ENCODE measurements at regions not wholly inside any gene's neighbourhood (a gene's known extent, or its start where the extent isn't known, plus 50 kb on each side); places are given as distances from the start of the nearest gene placed in this dataset.

DNA sequence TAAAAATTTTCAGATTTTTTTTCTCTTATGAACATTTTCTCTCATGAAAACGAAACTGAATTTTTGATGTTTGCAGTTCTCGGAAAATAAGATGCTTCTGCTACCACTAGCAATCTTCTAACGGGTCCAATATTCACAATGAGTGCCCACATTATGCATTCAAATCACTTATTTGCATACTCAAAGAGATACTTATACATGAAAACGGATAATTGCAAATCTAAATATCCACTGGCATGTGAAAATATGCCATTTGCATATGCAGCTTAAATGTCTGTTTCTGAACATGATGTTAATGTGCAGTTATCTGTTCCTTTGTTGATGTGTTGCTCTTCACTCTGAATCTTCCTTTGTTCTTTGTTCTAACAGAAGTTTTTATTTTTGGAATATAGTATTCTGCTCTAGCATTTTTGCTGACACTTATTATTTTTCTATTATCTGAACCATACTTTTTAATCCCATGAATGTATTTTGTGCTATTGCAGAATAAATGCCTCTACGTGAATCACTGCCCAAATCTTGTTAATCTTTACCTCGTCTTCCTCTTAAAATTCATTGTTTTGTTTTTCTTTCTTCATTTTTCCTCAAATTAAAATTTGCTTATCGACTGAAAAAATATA lies 259.4 kb upstream of the BRINP3 start:
- no peaks in the 10 kb centered on the region for H3K4me1 ChIP-seq (ENCODE audit: control insufficient read depth in 2 of 3, insufficient read depth in 2 of 3, low read depth in 1 of 3, low read length in 3 of 3)
- no peak overlapping the region for H3K9ac ChIP-seq (ENCODE audit: low read length in 3 of 3)
- TF ChIP-seq, protein P1, sequence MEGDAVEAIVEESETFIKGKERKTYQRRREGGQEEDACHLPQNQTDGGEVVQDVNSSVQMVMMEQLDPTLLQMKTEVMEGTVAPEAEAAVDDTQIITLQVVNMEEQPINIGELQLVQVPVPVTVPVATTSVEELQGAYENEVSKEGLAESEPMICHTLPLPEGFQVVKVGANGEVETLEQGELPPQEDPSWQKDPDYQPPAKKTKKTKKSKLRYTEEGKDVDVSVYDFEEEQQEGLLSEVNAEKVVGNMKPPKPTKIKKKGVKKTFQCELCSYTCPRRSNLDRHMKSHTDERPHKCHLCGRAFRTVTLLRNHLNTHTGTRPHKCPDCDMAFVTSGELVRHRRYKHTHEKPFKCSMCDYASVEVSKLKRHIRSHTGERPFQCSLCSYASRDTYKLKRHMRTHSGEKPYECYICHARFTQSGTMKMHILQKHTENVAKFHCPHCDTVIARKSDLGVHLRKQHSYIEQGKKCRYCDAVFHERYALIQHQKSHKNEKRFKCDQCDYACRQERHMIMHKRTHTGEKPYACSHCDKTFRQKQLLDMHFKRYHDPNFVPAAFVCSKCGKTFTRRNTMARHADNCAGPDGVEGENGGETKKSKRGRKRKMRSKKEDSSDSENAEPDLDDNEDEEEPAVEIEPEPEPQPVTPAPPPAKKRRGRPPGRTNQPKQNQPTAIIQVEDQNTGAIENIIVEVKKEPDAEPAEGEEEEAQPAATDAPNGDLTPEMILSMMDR (IDR thresholded peaks at IDR 0.05; ENCODE audit: borderline replicate concordance, extremely low read depth, insufficient read depth): no peak
- H3K27me3 ChIP-seq (ENCODE audit: control insufficient read depth, insufficient read depth, low read length): no peaks in the 10 kb centered on the region
- no peaks in the 10 kb centered on the region for H3K36me3 ChIP-seq (ENCODE audit: control insufficient read depth in 2 of 3, insufficient read depth in 3 of 3, low read length in 3 of 3)
- no peaks in the 10 kb centered on the region for H3K9me3 ChIP-seq (ENCODE audit: control insufficient read depth in 2 of 3, insufficient read depth in 1 of 3, low read length in 3 of 3)
- no peak overlapping the region for H3K4me3 ChIP-seq (ENCODE audit: low read length in 3 of 3)
- intact Hi-C loops (cut with DNase I): no loop called here
- DNase-seq: no peak
- no peak overlapping the region for H3K27ac ChIP-seq (ENCODE audit: low read depth in 2 of 2, low read length in 2 of 2)
- FAIRE-seq: no peak

GRCh38 chr1:190738317-190738716 lies 260.7 kb upstream of the BRINP3 start:
- intact Hi-C loops (cut with DNase I): no loop called here
- Histone ChIP-seq H3K27me3 (ENCODE audit: control insufficient read depth, insufficient read depth, low read length) (no peaks in the 10 kb centered on the region), H3K4me1 (ENCODE audit: control insufficient read depth in 2 of 3, insufficient read depth in 2 of 3, low read depth in 1 of 3, low read length in 3 of 3) (no peaks in the 10 kb centered on the region), H3K27ac (ENCODE audit: low read depth in 2 of 2, low read length in 2 of 2) (no peak overlapping the region), H3K9me3 (ENCODE audit: control insufficient read depth in 2 of 3, insufficient read depth in 1 of 3, low read length in 3 of 3) (no peaks in the 10 kb centered on the region), H3K36me3 (ENCODE audit: control insufficient read depth in 2 of 3, insufficient read depth in 3 of 3, low read length in 3 of 3) (no peaks in the 10 kb centered on the region), H3K9ac (ENCODE audit: low read length in 3 of 3) (no peak overlapping the region), H3K4me3 (ENCODE audit: low read length in 3 of 3) (no peak overlapping the region)
- FAIRE-seq: no peak
- DNase-seq: no peak
- TF ChIP-seq, protein P1 (IDR thresholded peaks at IDR 0.05; ENCODE audit: borderline replicate concordance, extremely low read depth, insufficient read depth): no peak

GRCh38 chr1:190739926-190740325 lies 262.3 kb upstream of the BRINP3 start:
- Histone ChIP-seq H3K9me3 (ENCODE audit: control insufficient read depth in 2 of 3, insufficient read depth in 1 of 3, low read length in 3 of 3) (no peaks in the 10 kb centered on the region), H3K4me3 (ENCODE audit: low read length in 3 of 3) (no peak overlapping the region), H3K36me3 (ENCODE audit: control insufficient read depth in 2 of 3, insufficient read depth in 3 of 3, low read length in 3 of 3) (no peaks in the 10 kb centered on the region), H3K27me3 (ENCODE audit: control insufficient read depth, insufficient read depth, low read length) (no peaks in the 10 kb centered on the region), H3K27ac (ENCODE audit: low read depth in 2 of 2, low read length in 2 of 2) (no peak overlapping the region), H3K9ac (ENCODE audit: low read length in 3 of 3) (no peak overlapping the region), H3K4me1 (ENCODE audit: control insufficient read depth in 2 of 3, insufficient read depth in 2 of 3, low read depth in 1 of 3, low read length in 3 of 3) (no peaks in the 10 kb centered on the region)
- FAIRE-seq (no peak), DNase-seq (no peak)
- TF ChIP-seq, protein P1 (IDR thresholded peaks at IDR 0.05; ENCODE audit: borderline replicate concordance, extremely low read depth, insufficient read depth): no peak
- intact Hi-C loops (cut with DNase I): no loop called here

DNA sequence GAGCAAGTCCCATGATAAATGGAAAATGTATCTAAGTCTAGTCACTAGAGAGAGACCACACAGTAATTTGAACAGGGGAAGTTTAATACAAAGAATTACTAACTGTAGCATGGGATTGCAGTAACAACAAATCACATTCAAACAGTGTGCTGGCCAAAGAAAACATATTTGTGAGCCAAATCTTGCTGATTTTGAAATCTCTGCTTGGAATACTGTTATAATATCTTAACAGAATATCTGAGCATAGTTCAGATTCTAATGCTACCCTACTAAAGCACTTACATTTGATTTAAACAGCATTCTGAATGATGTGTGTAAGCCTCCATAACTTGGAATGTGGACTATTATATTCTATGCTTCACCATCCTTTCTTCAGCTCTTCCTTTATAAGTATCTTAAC lies 270.0 kb upstream of the BRINP3 start:
- Histone ChIP-seq H3K36me3 (ENCODE audit: control insufficient read depth in 2 of 3, insufficient read depth in 3 of 3, low read length in 3 of 3) (no peaks in the 10 kb centered on the region), H3K9ac (ENCODE audit: low read length in 3 of 3) (no peak overlapping the region), H3K9me3 (ENCODE audit: control insufficient read depth in 2 of 3, insufficient read depth in 1 of 3, low read length in 3 of 3) (no peaks in the 10 kb centered on the region), H3K4me3 (ENCODE audit: low read length in 3 of 3) (no peak overlapping the region), H3K27me3 (ENCODE audit: control insufficient read depth, insufficient read depth, low read length) (no peaks in the 10 kb centered on the region), H3K27ac (ENCODE audit: low read depth in 2 of 2, low read length in 2 of 2) (no peak overlapping the region), H3K4me1 (ENCODE audit: control insufficient read depth in 2 of 3, insufficient read depth in 2 of 3, low read depth in 1 of 3, low read length in 3 of 3) (no peaks in the 10 kb centered on the region)
- DNase-seq (peak in 2 of 5 donors; percentile 16 to 29), FAIRE-seq (no peak)
- TF ChIP-seq, protein P1 (IDR thresholded peaks at IDR 0.05; ENCODE audit: borderline replicate concordance, extremely low read depth, insufficient read depth): no peak
- intact Hi-C loops (cut with DNase I): no loop called here

Data from kidney (tissue), 13 donors.